GM19468 (cell line): ENCODE measurements at regions not wholly inside any gene's neighbourhood (a gene's known extent, or its start where the extent isn't known, plus 50 kb on each side); places are given as distances from the start of the nearest gene placed in this dataset.

Experiments
- ATAC-seq: cut with Tn5 transposase; IDR thresholded peaks from one replicate; pipeline ENCODE4 v1.9.1; 2021; ENCODE audit warnings: mild to moderate bottlenecking, moderate library complexity, moderate number of reproducible peaks; ENCODE audit not compliant: unreplicated experiment; ENCODE audit errors: extremely low read depth

DNA sequence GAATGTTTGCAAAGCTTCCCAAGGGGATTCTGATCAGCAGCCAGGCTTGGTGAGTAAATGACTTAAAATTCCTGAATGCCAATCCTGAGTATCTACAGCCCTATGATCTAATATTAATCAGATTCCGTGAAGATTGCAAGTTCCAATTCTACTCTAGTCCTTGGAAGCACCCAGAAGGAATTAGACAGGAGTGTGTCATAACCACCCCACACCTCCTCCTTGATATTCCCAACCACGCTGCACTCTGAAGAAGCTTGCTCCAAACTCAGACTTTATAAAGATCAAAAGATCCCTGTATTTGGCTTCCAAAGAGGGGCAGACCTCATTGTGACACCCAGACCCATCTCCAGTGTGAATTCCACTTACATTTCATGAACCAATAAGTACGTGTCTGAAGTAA lies 306.0 kb downstream of the BCL11B start:
- ATAC-seq = no peak

DNA sequence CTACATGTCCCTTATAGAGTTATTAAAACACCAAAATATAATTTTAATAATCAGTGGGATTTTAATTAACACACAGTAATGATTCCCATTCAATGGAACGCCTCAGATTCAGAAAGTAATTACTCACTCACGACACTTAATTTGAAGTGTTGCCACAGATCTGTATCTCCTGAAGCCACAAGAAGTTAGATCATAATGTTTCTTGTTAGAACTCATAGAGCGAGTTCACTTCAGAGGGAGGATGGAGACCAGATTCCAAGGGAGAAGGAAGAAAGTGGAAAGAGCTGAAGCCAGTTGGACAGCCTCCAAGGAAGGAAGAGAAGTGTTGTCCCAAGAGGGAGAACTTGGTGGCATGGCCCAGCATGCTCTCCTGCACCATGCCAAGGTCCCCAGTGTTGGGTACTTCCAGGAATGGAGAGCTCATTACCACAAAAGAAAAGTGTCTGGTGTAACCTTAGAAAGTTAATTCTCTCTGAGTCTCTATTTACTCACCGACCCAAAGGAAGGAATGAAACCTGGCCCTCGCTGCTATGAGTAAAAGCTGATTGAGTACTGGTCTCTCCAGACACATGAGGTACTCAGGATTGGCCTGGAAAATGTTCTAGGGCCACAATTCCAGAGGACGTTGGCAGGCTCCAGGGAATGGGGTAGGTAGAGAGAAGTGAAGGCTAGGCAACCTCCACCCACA lies 305.4 kb downstream of the BCL11B start:
- ATAC-seq = no peak

DNA sequence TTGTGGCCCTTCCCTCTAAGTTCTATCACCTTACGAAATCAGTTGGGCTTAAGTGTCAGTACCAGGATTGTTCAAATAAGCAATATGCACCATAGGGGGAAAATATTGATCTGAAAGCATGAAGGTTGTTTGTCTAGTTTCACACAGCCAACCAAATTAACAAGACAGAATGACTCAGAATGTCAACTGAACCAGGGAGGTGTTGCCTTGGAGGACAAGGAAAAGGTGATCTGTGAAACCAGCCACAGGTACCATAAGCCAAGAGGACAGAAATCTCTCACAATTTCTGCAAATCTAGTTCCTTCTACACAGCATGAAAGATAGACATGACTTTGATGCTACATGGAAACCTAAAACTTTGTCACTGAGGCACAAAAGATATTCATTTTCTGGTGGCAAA lies 297.9 kb downstream of the BCL11B start:
- no peak for ATAC-seq

DNA sequence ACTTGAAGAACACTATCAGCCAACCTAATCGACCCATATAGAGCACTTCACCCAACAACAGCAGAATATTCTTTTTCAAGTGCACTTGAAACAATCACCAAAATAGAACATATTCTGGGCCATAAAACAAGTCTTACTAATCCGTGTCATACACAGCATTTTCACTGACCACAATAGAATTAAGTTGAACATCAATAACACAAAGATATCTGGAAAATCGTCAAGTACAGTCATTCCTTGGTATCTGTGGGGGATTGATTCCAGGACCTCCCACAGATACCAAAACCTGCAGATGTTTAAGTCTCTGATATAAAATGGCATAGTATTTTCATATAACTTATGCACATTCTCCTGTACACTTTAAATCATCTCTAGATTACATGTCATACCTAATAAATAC lies 295.7 kb downstream of the BCL11B start:
- no peak for ATAC-seq

DNA sequence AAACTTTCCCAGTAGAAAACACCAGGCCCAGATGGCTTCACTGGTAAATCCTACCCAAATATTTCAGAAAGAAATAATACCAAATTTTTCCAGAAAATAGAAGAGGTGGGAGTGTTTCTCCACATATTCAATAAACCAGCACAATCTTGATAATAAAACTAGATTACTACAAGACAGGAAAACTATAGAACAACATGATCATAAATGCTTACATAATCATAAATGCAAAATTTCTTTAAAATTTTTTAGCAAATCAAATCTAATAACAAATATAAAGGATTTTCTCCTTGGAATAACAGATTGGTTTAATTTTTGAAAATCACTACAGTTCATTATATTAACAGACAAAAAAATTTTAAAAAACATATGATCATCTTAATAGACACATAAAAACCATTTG lies 294.5 kb downstream of the BCL11B start:
- no peak for ATAC-seq

DNA sequence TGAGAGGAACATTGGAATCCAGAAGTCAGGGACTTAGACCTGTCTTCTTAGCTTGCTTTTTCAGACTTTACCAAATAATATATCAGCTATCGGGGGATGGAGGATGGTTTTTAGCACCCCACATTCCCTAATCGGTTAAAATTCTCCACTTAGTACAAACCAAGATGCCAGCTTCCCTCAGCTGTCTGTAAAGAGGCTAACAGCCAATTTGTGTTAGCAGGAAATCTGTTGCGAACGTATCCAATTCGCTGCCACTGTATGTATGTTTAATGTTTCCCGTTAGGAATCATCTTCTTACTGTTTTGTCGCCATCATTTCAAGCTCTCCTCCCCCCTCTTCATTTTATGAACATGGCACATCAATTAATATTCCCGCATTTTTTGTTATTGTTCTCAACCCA lies 289.0 kb downstream of the BCL11B start:
- no peak for ATAC-seq

DNA sequence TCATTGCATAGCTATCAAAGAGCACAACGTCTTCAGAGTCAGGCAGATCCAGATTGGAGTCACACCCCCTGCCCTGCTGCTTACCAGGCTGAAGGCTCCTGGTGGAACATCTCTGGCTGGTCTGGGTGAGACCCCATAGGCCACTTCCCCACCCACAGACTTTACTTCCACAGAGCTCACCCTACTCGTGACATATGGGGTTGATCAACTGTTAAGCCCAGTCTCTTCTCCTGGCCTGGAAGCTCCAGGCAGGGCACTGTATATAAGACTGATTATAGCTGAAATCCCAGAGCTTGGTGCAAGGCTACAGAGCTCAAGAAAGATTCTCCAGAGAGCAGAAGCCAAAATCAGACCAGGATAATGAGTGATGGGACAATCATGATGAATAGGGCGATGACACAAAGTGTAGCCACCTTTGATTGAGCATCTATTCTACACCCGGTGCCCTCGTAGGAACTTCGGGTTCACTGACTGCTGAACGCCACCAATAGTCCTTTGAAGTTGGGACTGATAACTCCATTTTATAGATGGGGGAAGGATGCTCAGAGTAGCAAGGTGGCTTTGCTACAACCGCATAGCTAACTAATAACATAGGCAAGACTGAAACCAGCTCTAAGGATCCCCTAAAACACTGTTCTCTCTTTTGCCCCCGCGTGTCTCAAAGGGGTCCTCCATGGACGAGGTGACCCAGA lies 287.8 kb downstream of the BCL11B start:
- ATAC-seq = no peak

DNA sequence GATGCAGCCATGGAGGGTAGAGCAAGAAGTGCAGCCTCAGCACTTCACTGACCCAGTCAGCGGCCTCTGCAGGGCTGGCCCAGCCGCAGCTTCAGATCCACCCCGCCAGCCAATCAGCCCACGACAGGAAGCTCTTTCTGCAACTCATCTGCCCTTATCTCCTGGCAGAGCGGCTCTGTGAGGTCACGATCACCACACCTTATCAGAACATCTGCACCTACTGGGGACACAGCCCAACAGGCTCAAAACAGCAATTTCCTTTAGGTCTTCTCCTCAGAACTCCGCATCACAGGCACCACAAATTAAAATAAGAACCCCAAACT lies 287.3 kb downstream of the BCL11B start:
- ATAC-seq = no peak

DNA sequence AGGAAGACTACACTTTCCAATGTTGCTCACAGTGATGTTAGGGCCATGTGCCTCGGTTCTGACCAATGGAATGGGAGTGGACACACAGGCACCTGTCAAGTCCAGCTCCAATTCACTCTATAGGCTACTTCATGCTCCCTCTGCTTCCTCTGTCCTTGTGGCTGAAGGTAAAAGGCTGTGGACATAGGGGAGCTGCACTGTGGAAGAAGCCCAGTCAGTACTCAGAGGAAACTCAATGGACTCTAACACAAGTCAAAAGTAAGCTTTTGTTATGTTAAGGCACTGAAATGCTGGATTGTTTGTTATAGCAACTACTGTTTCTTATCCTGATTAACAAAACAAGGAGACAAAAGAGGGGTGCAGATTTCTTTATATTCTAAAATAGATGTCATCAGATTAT lies 278.2 kb downstream of the BCL11B start:
- no peak for ATAC-seq

DNA sequence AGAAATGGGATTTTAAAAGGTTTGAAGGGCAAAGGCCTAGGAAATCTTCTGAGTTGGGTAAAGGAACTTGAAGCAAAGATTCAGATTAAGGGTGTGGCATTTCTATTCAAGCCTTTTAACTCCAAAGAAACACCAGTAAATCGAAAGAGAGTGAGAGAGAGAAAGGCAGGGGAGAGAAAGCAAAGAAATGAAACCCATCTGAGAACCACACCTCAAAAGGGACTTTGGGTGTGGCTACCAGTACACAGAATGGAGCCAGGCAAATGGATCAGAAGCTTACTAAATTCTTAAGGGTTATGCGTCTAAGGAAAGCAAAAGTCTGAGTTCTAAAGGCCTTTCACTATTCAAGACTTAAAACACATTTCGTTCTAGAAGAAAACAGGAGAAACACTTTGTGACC lies 277.4 kb downstream of the BCL11B start:
- ATAC-seq = no peak

DNA sequence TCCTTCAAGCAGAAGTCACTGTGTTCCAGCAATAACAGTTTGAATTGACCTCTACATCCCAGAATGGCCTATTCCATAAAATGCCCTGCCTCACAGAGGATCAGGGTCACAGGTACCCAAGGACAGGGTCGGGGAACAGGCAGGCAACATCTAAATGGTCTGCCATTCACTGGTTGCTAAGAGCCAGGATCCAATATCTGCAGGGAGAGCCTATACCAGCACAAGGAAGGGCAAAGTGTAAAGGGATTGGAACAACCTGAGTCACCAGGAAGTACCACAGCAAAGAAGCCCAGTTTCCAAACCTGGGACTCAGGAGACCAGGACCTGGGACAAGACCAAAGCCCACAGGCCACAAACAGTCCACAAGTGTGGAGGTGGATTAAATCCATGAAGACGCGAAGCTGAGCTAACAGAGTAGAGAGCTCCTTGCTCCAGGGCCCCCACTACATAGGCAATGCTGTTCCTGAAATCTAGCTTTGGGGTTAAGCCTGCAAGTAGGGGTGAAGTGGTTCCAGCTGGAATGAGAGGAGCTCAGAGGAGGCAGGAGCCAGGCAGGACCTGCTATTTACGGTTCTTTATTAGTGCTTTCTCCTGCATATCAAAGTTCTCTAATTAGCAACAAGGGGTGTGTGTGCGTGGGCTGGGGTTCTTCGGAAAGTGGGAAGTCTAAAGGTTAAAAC lies 274.3 kb downstream of the BCL11B start:
- ATAC-seq = no peak

DNA sequence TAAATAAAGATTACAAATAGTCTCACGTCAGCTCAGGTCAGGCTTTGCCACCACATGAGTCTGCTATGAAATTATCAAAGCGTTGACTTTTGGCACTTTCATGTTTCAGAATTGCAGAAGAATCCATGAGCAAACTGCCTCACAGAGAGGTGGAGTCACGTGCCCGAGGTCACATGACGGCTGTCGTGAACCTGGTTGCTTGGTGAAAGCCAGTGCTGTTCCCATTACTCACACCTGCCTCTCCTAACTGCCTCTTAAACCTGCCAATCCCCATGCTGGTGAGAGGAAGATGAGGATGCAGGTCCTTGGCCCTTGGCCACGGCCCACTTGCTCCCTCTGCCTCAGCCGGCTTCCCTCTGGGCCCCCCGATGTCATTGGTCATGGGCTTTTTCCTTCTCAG lies 272.7 kb downstream of the BCL11B start:
- no peak for ATAC-seq

DNA sequence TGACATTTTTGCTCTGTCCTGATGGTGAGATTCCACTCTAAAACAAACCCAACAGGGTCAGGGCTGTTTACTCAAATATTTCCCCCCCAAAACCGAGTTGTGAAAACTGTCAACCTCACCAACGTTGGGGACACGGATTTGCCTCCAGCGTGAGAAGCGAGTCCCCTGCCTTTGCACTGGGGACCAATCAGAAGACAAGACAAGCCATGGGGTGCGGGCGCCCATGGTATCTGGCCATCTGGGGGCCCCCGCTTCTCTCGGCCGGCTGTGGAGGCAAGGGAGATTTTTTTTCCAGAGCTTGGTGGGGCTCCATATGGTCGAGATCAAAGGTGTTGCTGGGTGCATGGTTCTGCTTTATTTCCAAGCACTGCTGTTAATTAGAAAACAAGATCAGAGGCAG lies 272.1 kb downstream of the BCL11B start:
- no peak for ATAC-seq

DNA sequence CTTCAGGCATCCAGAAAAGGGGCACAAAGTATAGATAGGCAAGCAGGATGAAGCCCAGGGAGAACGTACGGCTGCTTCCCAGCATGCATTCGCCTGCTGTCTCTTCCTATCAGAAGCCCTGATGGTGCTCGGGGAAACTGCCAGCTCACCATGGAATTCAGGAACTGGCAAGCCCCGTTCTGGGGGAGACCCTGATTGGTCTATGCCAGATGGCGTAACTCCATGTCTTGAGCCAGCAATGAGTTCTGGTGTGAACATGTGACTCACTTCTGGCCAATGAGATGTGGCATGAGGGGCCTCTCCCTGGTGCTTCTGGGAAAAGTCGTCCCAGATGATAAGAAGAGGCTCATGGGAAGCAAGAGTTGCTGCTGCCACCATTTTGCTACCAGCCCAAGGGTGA lies 270.8 kb downstream of the BCL11B start:
- ATAC-seq = no peak

DNA sequence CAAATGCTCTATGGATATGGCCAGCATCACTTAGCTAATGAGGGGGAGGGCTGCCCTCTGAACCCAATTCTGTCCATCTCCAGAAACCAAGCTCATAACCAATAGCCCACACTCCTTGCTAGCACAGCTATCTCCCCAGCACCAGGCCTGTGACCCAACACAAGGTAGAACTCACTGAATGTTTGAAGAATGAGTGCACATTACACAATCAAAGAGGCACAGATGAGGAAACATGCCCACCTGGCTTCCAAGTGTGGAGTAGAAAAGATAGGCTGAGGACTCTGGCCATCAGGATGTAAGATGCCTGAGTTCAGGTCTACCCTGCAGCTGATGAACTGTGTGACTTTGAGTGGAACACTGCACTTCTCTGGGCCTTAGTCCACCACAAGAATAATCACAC lies 268.4 kb downstream of the BCL11B start:
- ATAC-seq = no peak

DNA sequence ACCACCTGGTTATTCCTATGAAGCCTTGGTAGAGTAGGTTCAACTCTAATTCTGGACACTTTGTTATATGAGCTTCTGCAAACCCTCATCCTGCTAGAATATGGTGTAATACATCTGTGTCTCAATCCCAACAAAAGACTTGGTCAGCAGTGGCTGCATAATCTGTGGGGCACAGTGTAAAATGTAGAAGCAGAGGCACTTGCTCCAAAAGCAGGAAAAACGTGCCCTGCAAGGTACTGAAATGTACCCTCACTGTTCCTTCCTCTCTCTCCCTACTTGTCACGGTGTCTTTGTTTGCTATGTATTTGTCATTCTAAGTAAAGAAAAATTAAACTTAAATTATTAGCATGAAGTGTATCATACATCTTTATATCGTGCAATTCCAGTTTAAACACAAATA lies 267.9 kb downstream of the BCL11B start:
- no peak for ATAC-seq

DNA sequence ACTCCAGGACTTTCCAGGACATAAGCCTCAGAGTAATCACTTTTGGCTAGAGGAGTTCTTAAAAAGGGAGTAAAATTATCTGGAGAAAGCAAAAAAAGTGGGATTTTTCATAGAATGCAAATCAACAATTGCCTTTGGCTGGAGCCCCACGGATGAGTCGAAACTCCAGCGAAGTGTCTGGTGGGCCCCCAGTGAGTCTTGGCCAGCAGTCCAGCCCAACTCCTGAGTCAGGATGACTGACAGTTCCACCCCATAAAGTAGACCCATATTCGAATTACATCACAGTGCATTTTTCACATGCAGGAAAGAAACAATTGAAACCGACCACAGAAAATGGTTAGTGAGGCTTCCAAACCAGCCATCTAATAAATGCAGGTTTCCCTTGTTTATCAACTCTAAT lies 265.7 kb downstream of the BCL11B start:
- ATAC-seq = no peak

DNA sequence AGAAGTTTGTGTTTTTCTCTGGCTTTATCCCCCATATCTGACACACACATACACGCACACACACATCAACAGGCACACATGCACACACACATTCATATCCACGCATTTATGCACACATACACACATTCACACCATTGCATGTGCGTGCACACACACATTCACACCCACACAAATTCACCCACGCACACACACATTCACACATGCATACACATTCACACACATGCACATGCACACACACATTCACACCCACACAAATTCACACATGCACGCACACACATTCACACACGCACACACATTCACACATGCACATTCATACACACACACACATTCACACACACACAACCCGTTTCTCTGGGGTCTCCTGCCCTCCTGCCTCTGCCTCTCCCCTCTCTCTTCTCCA lies 264.2 kb downstream of the BCL11B start:
- ATAC-seq = no peak

DNA sequence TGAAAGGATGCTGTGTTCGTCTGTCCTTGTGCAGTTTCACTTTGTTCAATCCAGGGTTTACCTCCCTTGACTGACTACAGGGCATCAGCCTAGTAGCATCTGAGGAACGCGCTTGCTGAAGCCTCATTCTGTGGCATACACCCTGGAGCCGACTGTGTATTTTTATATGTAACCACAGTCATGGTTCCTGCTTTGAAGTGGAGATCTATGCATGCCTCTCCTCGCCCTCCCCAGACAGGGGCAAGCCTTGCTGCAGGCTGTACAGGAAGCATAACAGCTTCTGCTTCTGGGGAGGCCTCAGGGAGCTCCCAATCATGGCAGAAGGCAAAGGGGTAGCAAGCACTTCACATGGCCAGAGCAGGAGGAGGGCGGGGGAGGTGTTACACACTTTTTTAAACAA lies 262.1 kb downstream of the BCL11B start:
- no peak for ATAC-seq

DNA sequence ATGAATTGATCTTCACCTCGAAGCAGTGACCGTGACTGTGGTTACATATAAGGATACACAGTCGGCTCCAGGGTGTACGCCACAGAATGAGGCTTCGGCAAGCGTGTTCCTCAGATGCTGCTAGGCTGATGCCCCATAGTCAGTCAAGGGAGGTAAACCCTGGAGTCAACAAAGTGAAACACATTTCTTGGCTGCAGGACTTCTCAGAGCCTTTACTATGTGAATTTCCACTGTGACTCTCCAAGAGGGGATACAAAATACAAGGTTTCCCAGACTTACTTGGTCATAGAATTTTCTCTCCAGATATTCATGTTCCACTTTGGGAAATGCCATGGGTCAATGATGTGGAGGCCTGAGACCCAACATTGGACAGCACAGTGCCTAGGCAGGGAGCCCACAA lies 260.6 kb downstream of the BCL11B start:
- ATAC-seq = no peak

DNA sequence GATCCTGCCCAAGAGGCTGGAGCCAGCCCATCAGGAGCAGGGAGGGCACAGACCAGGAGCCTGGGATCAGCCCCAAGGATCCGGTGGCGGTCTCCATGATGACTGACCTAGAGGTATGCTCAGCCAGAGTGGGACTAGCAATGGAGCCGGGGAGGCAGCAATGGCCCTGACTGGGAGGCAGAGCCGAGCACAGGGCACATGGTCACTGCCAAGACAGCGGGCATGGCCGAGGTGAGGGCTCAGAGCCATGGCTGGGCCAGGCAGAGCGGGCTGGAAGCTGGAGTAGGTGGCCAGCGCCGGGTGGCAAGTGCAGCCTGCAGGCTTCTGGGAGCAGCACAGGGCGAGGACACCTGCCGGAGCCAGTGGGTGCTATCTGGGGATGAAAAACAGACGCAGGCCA lies 259.3 kb downstream of the BCL11B start:
- ATAC-seq = no peak

DNA sequence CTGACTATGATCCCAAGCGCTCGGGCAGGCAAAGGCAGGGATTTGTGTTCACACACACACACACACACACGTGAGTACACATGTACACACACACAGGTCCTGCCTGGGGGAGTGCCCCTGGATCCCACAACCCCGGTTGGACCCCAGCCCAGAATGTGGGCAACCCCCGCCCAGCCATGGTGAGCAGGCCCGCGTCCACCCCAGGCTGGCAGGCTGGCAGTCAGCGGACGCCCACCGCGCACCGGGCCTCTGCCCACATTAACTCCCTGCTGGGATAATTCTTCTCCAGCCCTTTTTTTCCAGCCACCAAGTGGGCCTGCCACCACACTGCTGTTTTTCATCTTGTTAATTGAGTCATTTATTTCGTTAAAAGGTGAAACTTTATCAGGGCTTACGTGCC lies 256.2 kb downstream of the BCL11B start:
- ATAC-seq = no peak
